ENCODE measurements at regions not wholly inside any gene's neighbourhood (a gene's known extent, or its start where the extent isn't known, plus 50 kb on each side); places are given as distances from the start of the nearest gene placed in this dataset.

DNA sequence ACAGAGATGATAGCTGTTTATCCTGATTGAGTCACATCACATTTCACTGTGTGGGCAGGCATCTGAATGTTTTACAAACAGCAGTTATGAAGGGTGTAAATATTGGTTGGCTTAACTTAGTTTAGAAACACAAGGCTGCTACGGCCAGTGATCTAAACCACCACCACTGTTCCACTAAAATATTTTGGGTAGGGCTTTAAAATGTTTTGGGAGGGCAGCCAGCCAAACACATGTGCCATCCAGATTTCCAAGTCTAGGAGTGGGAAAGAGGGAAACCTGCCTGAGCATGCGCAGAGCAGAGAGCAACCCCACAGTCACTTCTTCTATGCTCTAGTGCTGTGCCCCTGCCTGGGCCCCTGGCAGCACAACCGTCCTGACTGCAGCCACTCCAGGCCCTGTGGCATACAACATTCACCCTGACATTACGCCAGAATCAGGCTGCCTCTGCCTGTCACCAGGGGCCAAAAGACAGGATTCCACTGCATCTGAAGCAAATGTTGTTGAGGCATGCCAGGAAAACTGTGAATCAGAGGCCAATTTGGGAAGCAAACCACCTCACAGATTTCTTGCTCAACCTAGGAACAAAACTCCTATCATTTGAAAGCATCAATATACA is 74.8 kb upstream of the COL5A2 start:
- TF ChIP-seq CTCF (conservative IDR thresholded peaks at IDR 0.05; ENCODE audit: control insufficient read depth, insufficient read depth, low read depth, low read length): no peak
- H3K4me3 ChIP-seq (ENCODE audit: control insufficient read depth, low read depth, low read length): no peak overlapping the region
- DNase-seq (ENCODE audit: low read depth): peak; percentile 95

- no peak for TF ChIP-seq CTCF (conservative IDR thresholded peaks at IDR 0.05; ENCODE audit: control insufficient read depth, insufficient read depth, low read depth, low read length)
- H3K4me3 ChIP-seq (ENCODE audit: control insufficient read depth, low read depth, low read length): no peak overlapping the region
- DNase-seq (ENCODE audit: low read depth): no peak
Measured at GRCh38 chr2:189255711-189256110, 76.2 kb upstream of the COL5A2 start.

GRCh38 chr2:189258616-189259365 is 79.2 kb upstream of the COL5A2 start:
- DNase-seq (ENCODE audit: low read depth): no peak
- H3K4me3 ChIP-seq (ENCODE audit: control insufficient read depth, low read depth, low read length): no peak overlapping the region
- no peak for TF ChIP-seq CTCF (conservative IDR thresholded peaks at IDR 0.05; ENCODE audit: control insufficient read depth, insufficient read depth, low read depth, low read length)

- no peak overlapping the region for H3K4me3 ChIP-seq (ENCODE audit: control insufficient read depth, low read depth, low read length)
- peak; percentile 90 for DNase-seq (ENCODE audit: low read depth)
- TF ChIP-seq CTCF (conservative IDR thresholded peaks at IDR 0.05; ENCODE audit: control insufficient read depth, insufficient read depth, low read depth, low read length): no peak
Measured at GRCh38 chr2:189260361-189260814, 80.8 kb upstream of the COL5A2 start.

DNA sequence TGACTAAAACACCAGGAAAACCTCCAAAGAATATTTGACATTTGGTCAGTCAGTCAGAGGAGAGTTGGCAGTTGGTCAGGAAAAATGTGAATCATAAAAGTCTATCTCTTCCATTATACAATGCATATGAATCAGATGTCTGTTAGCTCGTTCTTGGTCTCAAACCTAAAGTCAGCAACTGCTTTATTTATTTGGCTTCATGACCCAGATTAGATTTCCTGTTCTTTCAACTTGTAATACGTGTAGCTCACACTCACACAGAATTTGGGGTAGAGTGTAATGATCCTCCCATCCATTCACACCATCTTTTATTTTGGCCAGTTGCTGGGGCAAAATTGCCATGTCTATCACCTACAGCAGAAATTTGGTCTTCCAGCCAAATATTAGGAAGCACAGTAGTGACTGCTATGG is 81.9 kb upstream of the COL5A2 start:
- peak; percentile 93 for DNase-seq (ENCODE audit: low read depth)
- no peak for TF ChIP-seq CTCF (conservative IDR thresholded peaks at IDR 0.05; ENCODE audit: control insufficient read depth, insufficient read depth, low read depth, low read length)

DNA sequence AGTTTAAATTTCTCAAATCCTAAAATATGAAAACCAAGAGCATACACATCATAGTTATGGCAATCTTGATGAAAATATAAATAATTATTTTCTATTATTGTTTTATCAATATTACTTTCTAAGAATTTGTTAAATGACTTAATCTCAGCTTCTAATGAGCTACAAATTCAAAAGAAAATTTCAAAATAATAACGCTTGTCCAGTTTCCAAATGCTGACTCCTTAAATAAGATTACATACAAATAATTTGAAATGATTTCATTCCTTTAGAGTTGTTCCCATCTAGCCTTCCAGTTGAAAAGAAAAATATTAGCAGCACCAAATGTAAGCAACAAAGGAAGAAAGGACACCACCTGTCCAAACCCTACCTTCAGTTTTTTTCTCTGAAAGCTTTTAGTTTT is 82.4 kb upstream of the COL5A2 start:
- no peak for DNase-seq (ENCODE audit: low read depth)
- H3K4me3 ChIP-seq (ENCODE audit: control insufficient read depth, low read depth, low read length): no peak overlapping the region
- TF ChIP-seq CTCF (conservative IDR thresholded peaks at IDR 0.05; ENCODE audit: control insufficient read depth, insufficient read depth, low read depth, low read length): no peak

More for the DNA sequence above, 81.9 kb upstream of the COL5A2 start:
- no peak overlapping the region for H3K4me3 ChIP-seq (ENCODE audit: control insufficient read depth, low read depth, low read length)

Measured in fibroblast of mammary gland (primary cell).